CD4-positive, alpha-beta T cell treated with Interleukin-6 for 4 hours (primary cell): ENCODE measurements at regions not wholly inside any gene's neighbourhood (a gene's known extent, or its start where the extent isn't known, plus 50 kb on each side); places are given as distances from the start of the nearest gene placed in this dataset.
"Not testable (repeated sequence)": the region's sequence is repeated elsewhere in the genome, so short reads cannot be mapped to it uniquely, and the experiment has no call there.

Source experiments
- DNase-seq: peaks from one replicate; pipeline ENCODE4 v3.0.0-alpha.2; 2020; ENCODE audit warnings: mixed read lengths

DNA sequence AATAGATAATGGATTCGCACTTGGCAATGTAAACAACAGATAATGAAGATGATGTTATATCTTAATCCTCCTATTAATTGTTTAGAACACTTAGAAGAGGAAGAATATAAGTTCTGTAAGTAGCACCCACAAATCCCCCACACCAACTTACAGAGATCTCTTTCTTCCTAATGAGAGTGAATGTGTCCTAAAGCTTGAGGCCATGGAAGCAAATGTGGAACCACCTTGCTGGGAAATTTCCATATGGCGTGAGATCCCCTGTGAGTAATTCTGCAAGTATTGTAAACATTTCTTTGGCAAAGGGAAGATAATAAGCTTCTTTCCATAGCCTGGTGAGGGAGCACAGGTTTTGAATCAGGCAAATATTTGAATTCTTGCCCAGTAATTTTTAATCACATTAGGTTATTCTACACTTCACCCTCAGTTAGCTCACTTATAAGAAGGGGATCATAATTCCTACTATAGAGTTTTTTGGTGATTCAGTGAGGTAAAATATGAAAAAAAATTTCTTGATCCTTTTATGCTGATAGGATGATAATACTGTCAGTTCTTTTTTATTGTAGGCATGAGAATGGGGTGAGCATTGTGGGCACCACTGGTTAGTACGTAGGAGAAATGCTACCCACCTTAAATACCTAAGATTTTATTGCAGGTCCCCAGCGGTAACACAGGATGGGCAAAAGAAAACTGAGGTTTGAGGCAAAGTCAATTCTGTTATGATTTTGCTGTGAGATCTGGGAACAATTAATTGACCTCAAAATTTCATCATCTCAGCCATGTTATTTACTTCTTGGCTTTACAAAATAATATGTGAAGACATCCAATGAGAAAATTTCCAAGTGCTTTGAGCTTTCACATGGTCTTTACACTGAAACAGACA lies 574.8 kb downstream of the PSAT1 start:
- no peak for DNase-seq

DNA sequence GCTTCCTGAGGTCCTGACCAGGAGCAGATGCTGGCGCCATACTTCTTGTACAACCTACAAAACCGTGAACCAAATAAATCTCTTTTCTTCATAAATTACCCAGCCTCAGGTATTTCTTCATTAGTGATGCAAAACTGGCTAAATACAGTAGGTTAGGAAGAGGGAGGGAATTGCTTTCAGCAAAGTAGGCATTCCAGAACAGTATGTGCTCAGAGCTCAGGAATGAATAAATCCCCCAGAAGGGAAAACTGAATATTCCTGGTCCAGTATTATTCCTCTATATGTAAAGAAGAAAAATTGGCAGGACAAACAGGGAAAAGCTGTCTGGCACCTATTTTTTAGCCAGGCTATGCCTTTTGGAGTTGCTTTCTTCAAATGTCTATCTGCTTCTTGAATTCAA lies 577.1 kb downstream of the PSAT1 start:
- DNase-seq = no peak

DNA sequence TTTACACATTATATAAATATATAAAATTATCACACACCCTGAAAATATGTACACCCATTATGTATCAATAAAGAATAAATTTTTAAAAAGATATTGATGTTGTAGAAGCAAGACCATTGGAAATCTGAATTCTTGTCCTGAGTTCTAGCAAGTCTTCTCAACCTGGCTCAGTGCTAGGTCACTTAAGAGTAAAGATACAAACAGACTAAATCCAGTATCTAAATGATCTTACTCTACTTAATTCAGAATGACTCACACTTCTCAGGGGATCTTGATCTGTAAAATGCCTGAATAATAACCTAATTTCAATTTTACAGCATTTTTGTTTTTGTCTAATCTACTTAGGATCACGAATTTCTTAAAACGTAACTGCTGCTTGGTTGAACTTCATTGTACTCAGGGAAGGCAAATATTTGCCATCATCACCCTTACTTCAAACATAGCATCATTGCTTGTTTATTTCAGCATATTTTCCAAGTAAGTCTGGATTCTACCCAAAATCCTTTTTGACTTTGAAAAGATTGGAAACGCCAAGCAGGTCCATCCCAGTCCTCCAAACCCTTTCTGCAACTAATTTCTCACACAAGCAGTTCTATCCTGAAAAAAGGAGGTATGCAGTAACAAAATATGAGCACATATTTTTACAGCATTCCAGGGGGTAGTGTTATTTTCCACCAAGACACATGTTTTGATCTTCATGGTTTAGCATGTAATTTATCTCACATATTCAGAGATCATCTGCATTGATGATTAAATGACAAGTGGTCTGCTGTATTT lies 582.6 kb downstream of the PSAT1 start:
- no peak for DNase-seq

DNA sequence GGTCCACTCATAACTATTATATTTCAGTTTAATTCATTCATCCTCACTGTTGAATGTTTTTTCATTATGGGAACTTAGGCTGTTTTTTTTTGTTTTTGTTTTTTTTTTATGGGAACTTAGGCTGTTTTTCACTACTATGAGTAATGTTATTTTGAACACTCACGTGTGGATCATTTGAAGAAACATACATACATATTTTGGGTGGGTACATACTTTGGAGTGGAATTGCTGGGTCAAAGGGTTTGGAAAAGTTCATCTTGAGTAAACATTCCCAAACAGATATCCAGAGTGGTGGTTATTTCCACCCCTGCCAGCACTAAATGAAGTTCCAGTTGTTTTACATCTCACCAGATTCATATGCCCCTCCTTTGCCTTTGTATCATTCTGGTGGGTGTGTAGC lies 584.4 kb downstream of the PSAT1 start:
- DNase-seq = no peak

DNA sequence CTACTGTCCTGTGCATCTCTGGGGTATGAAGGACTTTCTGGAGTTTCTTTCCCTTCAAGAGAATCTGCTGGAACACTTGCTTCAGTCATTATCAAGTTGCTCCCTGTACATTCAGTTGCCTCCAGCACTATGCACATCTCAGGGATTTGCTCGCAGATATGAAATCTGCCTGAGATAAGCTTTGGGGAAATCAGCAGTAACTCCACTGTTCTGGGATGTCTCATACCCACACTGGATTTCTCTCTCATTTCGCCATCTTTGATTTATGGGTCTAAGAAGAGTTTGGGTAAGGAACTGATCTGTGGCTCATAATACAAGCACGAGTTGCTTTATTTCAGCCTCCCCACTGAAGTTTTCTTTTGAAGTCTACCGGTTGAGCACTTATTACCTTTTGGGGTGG lies 585.6 kb downstream of the PSAT1 start:
- no peak for DNase-seq

DNA sequence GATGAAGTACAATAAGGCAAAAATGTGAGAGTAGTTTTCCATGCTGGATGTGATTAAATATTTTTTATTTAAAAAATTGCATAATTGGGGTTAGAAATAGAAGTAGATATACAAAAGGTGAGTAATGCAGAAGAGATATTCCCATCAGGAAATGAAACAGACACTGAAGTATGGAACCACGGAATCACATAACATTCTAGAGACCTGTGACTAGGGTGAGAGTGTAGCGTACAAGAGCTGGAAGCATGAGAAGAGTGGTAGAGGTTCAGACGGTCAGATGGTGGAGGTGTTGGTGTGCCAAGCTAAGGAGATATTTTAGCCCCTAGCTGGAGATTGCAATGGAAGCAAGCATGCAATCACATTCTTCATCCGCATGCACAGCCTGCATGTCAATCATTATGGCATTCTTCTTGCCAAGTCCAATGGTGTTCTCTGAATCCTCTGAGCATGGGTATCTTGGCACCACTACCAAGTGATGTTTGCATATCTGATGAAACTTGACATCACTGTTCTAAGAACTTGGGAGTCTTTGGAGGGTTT lies 587.8 kb downstream of the PSAT1 start:
- DNase-seq = no peak

DNA sequence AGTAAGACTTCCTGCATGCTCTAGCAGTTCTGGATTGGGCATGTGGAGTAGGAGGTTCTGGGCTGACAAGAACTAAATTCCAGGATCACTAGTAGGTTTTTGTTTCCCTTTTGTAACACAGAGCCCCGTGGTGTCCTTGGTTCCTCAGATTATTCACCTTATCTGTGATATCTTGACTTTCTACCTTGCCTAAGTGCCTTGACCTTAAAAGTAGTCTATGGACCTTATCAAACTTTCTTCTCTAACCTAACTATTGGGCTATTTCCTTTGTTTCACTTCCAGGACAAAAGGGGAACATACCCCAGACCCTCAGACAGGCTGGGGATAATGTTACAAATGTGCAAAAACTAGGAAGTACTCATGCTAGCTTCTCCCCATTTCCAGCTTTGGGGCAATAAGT lies 595.3 kb downstream of the PSAT1 start:
- DNase-seq = no peak

DNA sequence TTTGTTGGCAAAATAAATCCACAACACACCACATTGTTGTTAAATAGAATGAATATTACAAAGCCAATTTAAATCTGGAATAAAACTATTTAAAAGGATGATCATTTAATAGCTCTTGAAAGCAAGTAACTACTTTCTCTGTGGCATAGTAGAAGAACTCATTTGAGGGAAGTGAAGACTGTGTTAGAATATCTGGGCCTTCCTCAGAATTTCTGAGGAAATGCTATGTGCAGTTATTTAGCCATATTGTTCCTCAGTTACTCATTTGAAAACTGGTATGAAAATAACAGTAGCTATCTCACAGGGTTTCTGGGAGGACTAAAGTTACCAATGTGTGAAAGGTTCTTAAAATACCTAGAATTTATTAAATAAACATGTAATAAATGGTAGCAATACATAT lies 595.8 kb downstream of the PSAT1 start:
- DNase-seq = no peak

DNA sequence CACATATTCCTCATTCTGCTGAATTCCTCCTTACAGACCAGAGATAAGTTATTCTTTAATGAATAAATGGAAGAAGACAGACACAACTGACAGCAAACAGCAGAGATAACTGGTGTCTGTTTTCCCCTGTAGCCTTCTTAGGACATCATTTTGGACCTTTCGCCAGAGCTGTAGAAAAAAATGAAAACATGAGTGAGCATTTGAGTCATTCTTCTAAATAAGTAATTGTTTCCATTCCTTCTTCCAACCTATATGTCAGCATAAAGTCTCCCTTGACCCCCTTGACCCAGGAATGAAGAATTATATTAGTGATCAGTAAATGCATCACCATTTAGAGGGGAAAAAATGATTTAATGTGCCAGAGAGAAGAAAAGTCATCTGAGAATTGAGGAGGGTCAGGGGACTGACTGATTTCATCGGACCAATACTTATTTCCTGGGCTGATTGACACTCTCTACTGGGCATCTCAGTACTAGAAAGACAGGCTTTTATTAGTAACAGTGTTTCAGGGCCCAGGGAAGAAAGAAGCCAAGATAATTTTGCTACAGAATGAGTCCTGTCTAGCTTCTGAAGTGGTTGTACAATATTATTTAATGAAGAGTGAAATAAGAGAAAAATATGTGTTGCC lies 597.0 kb downstream of the PSAT1 start:
- no peak for DNase-seq

DNA sequence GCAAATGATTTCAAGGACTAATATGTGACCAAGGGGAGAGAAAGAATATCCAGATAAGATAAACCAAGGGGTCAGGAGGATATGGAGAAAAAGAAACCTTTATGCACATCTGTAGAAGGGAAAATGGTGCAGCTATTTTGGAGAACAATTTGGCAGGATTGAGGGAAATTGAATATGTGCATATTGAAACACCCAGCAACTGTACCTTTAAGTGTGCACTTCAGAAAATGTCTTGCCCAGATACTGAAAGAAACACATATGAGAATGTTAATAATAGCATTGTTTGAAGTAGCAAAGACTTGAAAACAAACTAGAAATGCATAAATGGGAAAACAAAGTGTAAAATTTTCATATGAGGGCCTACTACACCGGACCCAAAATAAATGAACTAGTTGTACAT lies 599.6 kb downstream of the PSAT1 start:
- DNase-seq = no peak

DNA sequence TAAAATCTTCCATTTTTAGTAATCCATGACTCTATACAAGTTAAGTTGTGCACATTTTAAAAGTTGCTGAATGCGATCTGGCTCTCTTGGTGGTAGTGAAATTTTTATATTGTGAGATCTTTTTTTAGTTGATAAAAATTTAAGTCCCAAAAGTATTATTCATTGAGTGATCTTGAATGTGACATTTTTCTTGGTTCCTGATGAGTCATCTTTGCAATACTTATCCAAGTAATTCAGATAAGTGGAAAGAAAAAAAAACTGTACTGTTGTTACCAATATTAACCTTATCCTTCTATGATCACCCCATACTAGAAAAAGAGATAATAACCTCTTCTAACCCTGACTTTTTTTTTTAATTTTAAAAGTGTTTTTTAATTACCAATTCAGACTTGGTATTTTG lies 601.3 kb downstream of the PSAT1 start:
- no peak for DNase-seq

DNA sequence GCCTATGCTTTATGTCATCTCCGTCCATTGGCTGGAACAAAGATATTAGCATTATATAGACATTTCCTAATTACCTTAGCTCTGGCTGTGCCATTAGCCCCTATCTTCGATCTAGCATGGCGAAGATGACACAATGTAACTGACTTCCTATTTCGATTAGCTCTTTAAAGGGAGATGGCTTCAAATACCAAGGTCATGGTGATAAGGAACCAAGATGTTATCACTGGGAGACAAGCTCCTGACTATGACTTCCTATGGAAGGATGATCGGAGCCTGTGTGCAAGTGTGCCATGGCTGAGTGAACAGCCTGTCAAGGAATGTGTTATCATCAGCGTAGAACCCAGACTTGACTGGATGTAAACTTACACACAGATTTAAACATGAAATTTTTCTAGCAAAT lies 602.1 kb downstream of the PSAT1 start:
- no peak for DNase-seq

DNA sequence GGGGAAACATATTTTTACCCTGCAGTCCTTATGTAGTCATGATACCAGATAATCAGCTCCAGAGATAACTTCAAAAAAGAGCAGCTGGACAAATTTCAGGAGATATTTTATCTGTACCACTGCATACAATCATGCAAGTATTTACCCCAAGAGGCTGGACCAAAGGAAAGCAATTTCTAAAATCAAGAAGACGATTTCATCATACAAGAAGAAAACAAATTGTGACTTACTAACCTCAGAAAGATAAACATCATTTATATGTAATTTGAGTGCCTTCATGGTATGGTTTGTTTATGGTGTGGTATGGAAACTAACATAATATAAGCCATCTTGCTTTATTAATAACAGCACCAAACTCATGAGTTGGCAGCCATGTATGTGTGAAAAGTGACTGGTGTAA lies 603.6 kb downstream of the PSAT1 start:
- no peak for DNase-seq

DNA sequence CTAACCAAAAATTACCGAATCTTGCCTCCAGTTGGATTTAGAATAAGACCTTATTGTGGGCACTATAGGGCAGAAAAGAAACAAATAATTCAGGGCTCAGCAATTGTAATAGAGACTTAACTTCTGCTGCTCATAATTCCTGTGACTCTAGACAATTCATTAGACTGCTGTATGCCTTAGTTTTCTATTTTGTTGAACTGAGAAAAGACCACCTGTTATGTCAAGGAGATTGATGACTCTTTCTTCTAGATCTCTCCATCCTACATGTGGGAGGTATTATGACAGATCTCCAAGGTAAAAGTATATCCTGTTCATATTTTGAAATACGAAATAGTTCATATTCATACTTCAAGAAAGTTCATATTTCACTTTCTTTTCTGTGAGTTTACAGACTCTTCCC lies 605.1 kb downstream of the PSAT1 start:
- DNase-seq = no peak

DNA sequence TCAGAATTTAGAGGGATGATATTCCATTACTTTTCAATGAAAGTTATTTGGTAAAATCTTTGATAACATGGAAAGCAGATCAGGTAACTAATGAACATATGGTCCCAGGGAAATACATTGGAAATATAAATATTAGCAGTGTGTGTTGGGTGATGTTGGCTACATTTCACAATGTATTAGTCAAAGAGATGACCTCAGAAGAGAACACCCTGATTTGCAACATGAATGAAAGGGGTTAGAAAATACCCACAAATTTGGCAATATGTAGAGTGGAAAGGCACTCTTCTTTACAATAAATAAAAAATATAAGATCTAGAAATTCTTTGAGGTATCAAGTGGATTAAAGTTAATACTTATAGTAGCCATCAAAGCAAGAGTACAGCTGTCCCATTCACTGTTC lies 606.7 kb downstream of the PSAT1 start:
- DNase-seq = no peak

DNA sequence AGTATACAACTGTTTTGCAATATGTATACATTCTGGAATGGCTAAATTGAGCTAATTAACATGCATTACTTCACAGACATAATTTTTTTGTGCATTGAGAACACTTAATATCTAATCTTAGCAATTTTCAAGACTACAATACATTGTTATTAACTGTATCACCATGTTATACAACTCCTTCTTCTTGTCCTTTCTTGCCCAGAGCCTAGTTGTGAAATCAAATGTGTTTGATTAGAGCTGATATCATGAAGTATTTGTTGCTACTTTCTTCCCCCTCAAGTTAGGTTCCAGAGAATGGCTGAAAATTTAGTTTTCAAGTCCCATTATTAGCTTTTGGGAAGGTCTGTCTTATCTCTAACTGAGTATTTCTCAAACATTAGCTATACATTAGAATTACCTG lies 607.8 kb downstream of the PSAT1 start:
- no peak for DNase-seq

DNA sequence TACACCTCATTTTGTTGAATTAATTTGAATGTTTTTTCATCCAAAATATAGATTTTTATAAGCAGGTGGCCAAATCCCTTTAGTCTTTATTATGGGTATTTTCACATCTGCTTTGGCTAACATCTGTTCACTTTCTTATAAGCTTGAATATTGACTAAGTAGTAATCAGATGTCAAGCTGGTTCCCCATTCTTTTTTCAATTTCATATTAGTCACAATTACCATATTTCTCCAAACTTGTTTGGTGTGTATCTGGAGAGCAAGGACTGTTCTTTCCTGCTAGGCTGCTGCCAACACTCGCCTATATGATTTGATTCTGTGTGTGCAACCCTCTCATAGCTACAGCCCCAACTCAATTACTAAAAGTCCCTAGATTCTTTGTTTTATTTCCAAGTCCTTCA lies 608.5 kb downstream of the PSAT1 start:
- DNase-seq = no peak

DNA sequence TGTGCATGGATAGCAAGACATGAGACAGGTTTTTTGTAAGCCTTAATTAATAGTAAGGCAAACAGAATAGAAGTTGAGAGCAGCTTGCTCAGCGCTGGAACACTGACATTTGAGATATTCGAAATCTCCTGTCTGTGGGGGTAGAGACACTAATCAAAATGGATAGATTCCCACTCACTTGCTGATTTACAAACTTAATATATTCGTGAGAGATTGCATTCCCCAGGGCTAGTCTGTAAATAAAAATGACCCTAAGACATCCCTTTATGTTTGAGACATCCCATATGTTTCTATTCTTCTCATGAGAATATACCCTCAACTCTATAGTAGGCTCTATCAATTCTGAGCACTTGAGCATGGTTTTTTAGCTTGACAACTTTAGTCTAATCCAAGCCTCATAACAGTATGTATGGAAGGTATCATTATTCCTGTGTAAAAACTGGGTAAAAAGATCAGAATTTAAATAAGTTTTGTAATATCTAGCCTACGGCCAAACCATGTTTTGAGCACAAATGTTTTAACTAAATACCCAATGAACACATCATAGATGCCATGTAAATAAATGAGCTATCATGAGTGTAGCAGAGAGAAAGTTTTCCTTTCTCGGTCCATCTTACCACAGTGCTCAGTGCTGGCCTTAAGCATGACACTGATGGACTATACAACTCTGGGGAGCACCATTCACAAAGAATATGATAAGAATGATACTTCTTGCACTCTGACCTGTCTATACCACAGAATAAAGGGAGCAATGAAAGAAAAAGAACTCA lies 609.2 kb downstream of the PSAT1 start:
- no peak for DNase-seq

DNA sequence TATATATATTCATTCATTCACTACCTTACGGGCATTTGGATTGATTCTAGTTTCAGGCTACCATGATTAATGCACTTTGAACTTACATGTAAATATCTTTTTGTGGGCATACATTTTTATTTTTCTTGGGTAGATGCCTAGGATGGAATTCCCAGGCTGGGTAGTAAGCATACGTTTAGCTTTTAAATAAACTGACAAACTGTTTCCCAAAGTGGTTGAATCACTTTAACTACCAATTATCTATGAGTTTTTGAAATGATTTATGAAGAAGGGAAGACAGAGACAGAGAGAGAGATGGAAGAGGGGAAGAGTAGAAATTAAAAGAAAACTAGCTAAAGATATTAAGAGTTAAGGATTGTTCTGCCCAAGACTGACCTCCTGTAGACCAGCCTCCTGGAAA lies 612.6 kb downstream of the PSAT1 start:
- DNase-seq = no peak

DNA sequence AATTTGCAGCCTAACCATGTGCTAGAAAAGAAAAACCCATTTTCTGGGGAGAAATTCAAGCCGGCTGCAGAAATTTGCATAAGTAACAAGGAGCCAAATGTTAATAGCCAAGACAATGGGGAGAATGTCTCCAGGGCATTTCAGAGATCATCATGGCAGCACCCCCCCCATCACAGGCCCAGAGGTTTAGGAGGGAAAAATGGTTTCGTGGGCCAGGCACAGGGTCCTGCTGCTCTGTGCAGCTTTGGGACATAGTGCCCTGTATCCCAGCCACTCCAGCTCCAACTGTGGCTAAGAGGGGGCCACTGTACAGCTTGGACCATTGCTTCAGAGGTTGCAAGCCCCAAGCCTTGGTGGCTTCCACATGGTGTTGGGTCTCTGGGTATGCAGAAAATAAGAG lies 620.0 kb downstream of the PSAT1 start:
- not testable (repeated sequence) for DNase-seq

DNA sequence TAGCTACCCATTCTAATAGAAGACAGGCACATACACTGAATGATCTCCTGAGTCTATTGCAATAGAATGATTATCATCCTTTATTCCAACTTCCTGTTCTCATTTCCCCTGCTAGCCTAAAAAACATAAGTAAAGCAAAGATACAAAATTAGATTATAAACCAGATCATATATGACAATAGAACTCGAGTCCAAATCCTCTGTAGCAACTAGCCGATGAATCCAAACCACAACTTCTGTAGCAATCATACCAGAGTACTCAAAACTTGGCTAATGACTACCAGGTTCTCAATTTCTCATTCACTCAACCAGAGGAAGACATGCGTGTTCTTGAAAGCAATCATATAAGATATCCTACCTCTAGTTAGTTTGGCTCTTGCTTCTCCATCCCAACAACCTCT lies 622.1 kb downstream of the PSAT1 start:
- DNase-seq = no peak

DNA sequence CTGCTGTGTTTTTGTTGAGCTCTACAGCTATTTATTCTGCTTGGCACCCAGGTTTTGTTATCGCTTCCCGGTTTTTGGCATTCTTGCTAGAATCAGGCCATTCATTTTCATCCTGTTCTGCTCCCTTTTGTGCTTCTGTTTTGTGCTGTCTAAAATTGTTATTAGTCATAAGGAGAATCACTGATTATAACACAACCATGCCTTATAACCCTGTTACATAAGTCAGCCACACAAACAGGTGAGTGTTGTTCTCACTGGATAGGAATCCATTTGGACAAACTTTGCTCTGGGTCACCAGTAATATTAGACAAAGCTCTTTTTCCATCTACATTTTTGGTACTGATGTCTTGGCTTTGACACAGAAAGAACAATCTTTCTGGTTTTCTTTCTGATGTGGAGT lies 622.8 kb downstream of the PSAT1 start:
- DNase-seq = no peak

DNA sequence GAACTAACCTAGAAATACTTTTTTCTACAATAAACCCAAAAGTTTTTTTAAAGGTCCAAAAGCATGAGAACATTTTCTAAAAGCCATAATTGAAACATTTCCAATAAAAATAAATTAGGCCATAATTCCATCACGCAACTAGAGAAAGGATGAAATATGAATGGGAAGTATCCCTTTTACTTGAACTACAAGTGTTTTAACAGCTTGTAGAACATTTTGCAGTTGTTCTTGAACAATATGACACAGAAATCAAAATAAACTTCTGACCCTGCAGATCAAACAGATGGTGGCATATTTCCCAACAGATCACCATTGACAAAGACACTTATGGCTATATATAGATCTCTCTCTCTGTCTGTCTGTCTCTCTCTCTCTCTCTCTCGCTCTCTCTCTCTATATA lies 624.4 kb downstream of the PSAT1 start:
- no peak for DNase-seq
